GM23338 (cell line): ENCODE measurements at regions not wholly inside any gene's neighbourhood (a gene's known extent, or its start where the extent isn't known, plus 50 kb on each side); places are given as distances from the start of the nearest gene placed in this dataset.

Experiments
- CREB1 ChIP-seq: fragments of 250-450 bp; sonication (Bioruptor Pico); IDR thresholded peaks from 2 replicates; pipeline ENCODE4 v1.5.0; 2020; ENCODE audit warnings: low read depth, mild to moderate bottlenecking, moderate library complexity
- CTCF ChIP-seq, 2 experiments: fragments of 200-600 bp in 1 of 2; sonication (generic) in 1 of 2; conservative IDR thresholded peaks; 2 replicates each; pipeline versions ENCODE4 v1.5.1 to v1.6.1; 2016 to 2017; ENCODE audit warnings: antibody characterized with exemption in 2 of 2, low read depth in 2 of 2, mild to moderate bottlenecking in 2 of 2, moderate library complexity in 1 of 2
- ETS1 ChIP-seq: IDR thresholded peaks from 2 replicates; pipeline ENCODE4 v1.6.1; 2016; ENCODE audit warnings: antibody characterized with exemption
- EZH2 ChIP-seq: fragments of 200-600 bp; sonication (generic); IDR thresholded peaks from one replicate; pipeline ENCODE4 v1.8.0; 2017; ENCODE audit warnings: antibody characterized with exemption, mild to moderate bottlenecking, low read depth; ENCODE audit not compliant: unreplicated experiment
- EZH2phosphoT487 ChIP-seq: fragments of 200-600 bp; sonication (generic); IDR thresholded peaks from one replicate; pipeline ENCODE4 v1.8.1; 2018; ENCODE audit warnings: antibody characterized with exemption; ENCODE audit not compliant: unreplicated experiment
- JUNB ChIP-seq: IDR thresholded peaks from one replicate; pipeline ENCODE4 v1.6.1; 2016; ENCODE audit warnings: antibody characterized with exemption; ENCODE audit not compliant: unreplicated experiment
- POLR2AphosphoS5 ChIP-seq: IDR thresholded peaks from 2 replicates; pipeline ENCODE4 v1.6.1; 2016; ENCODE audit warnings: antibody characterized with exemption, low read depth
- REST ChIP-seq: IDR thresholded peaks from one replicate; pipeline ENCODE4 v1.6.1; 2018; ENCODE audit warnings: antibody characterized with exemption; ENCODE audit not compliant: unreplicated experiment
- ZNF462 ChIP-seq: fragments of 250-450 bp; sonication (Bioruptor Pico); IDR thresholded peaks from 2 replicates; pipeline ENCODE4 v1.5.0; 2020; ENCODE audit warnings: mild to moderate bottlenecking, moderate library complexity

- TF ChIP-seq POLR2AphosphoS5: no peak
- TF ChIP-seq EZH2: no peak
- no peak for TF ChIP-seq CTCF (conservative IDR thresholded peaks at IDR 0.05; ENCODE audit: low read depth in 2 of 2)
- no peak for TF ChIP-seq EZH2phosphoT487
- no peak for TF ChIP-seq ZNF462 (CRISPR knock-in tag)
- TF ChIP-seq JUNB: no peak
- TF ChIP-seq CREB1 (CRISPR knock-in tag): no peak
- no peak for TF ChIP-seq REST
- no peak for TF ChIP-seq ETS1
These were observed 488.5 kb upstream of the MGAT4C start for GRCh38 chr12:86744547-86745212.
